SK-MEL-5 (cell line): ENCODE measurements at regions not wholly inside any gene's neighbourhood (a gene's known extent, or its start where the extent isn't known, plus 50 kb on each side); places are given as distances from the start of the nearest gene placed in this dataset.

Experiments
- DNase-seq: peaks from one replicate; pipeline ENCODE4 v3.0.0-alpha.2; 2016; ENCODE audit warnings: low read depth, low spot score
- in situ Hi-C: cut with HindIII; loops from 2 replicates; pipeline ENCODE4 v1.10.0; 2016; ENCODE audit warnings: low sequenced_read_pairs, high pct_unique_total_duplicates, low pct_unique_long_range_greater_than_20kb

GRCh38 chr2:729376-729861 lies 52.2 kb upstream of the TMEM18 start:
- in situ Hi-C loops, result no loop called here
- no peak for DNase-seq

- in situ Hi-C loops, result no loop called here
- DNase-seq, result no peak
Measured at GRCh38 chr2:728165-728564, 51.0 kb upstream of the TMEM18 start.

GRCh38 chr2:727071-727470 lies 49.9 kb upstream of the TMEM18 start:
- DNase-seq, result no peak
- in situ Hi-C loops, result no loop called here
